H9 (cell line): ENCODE measurements at regions not wholly inside any gene's neighbourhood (a gene's known extent, or its start where the extent isn't known, plus 50 kb on each side); places are given as distances from the start of the nearest gene placed in this dataset.

Source experiments
- DNase-seq: peaks from one replicate; pipeline ENCODE4 v3.0.0-alpha.2; 2017
- H2AFZ ChIP-seq: one replicate; pipeline ENCODE4 v1.6.1; 2013; ENCODE audit warnings: mild to moderate bottlenecking, low read length, control low read depth, moderate library complexity
- H2AK5ac ChIP-seq: 2 replicates; pipeline ENCODE4 v1.6.1; 2013; ENCODE audit warnings: low read length, control low read depth, mixed read lengths; ENCODE audit not compliant: insufficient read length
- H2BK120ac ChIP-seq: one replicate; pipeline ENCODE4 v1.6.1; 2013; ENCODE audit warnings: low read depth, mild to moderate bottlenecking, low read length, control low read depth, inconsistent platforms; ENCODE audit not compliant: poor library complexity, severe bottlenecking
- H2BK12ac ChIP-seq: 2 replicates; pipeline ENCODE4 v1.6.1; 2013; ENCODE audit warnings: low read length, control low read depth, mixed read lengths, low read depth; ENCODE audit not compliant: insufficient read length
- H2BK15ac ChIP-seq: 2 replicates; pipeline ENCODE4 v1.6.1; 2013; ENCODE audit warnings: low read depth, low read length, control low read depth
- H2BK20ac ChIP-seq: one replicate; pipeline ENCODE4 v1.6.1; 2013; ENCODE audit warnings: low read depth, mild to moderate bottlenecking, low read length, control low read depth, inconsistent platforms; ENCODE audit not compliant: poor library complexity, severe bottlenecking
- H2BK5ac ChIP-seq: 2 replicates; pipeline ENCODE4 v1.6.1; 2013; ENCODE audit warnings: low read length, control low read depth, mixed read lengths; ENCODE audit not compliant: insufficient read length
- H3K14ac ChIP-seq: 2 replicates; pipeline ENCODE4 v1.6.1; 2013; ENCODE audit warnings: low read length, control low read depth; ENCODE audit not compliant: insufficient read depth
- H3K18ac ChIP-seq: 2 replicates; pipeline ENCODE4 v1.6.1; 2013; ENCODE audit warnings: low read depth, mild to moderate bottlenecking, mixed read lengths, low read length, control low read depth; ENCODE audit not compliant: insufficient read length
- H3K23ac ChIP-seq: 2 replicates; pipeline ENCODE4 v1.6.1; 2013; ENCODE audit warnings: low read length, control low read depth, mixed read lengths, low read depth; ENCODE audit not compliant: insufficient read length
- H3K23me2 ChIP-seq: 2 replicates; pipeline ENCODE4 v1.6.1; 2013; ENCODE audit warnings: low read depth, mild to moderate bottlenecking, mixed read lengths, low read length, control low read depth; ENCODE audit not compliant: insufficient read length, poor library complexity, severe bottlenecking
- H3K27ac ChIP-seq: 2 replicates; pipeline ENCODE4 v1.5.1; 2013; ENCODE audit warnings: low read length, control low read depth, mixed read lengths, low read depth; ENCODE audit not compliant: insufficient read length
- H3K27me3 ChIP-seq: 2 replicates; pipeline ENCODE4 v1.6.1; 2013; ENCODE audit warnings: low read length, control low read depth, inconsistent platforms; ENCODE audit not compliant: insufficient read depth
- H3K4ac ChIP-seq: 2 replicates; pipeline ENCODE4 v1.6.1; 2013; ENCODE audit warnings: low read depth, mild to moderate bottlenecking, control low read depth, inconsistent platforms, low read length, moderate library complexity
- H3K4me1 ChIP-seq: 2 replicates; pipeline ENCODE4 v1.6.1; 2013; ENCODE audit warnings: low read length, control low read depth, inconsistent platforms; ENCODE audit not compliant: insufficient read depth
- H3K4me2 ChIP-seq: 2 replicates; pipeline ENCODE4 v1.6.1; 2013; ENCODE audit warnings: low read length, control low read depth, mixed read lengths; ENCODE audit not compliant: insufficient read length, insufficient read depth
- H3K56ac ChIP-seq: 2 replicates; pipeline ENCODE4 v1.6.1; 2013; ENCODE audit warnings: low read depth, mild to moderate bottlenecking, mixed read lengths, low read length, control low read depth; ENCODE audit not compliant: insufficient read length
- H3K79me1 ChIP-seq: 2 replicates; pipeline ENCODE4 v1.6.1; 2013; ENCODE audit warnings: low read depth, mild to moderate bottlenecking, moderate library complexity, low read length, control low read depth, inconsistent platforms; ENCODE audit not compliant: insufficient read depth, poor library complexity, severe bottlenecking
- H3K79me2 ChIP-seq: 2 replicates; pipeline ENCODE4 v1.6.1; 2013; ENCODE audit warnings: low read length, control low read depth, inconsistent platforms; ENCODE audit not compliant: insufficient read depth
- H3K9ac ChIP-seq: 2 replicates; pipeline ENCODE4 v1.6.1; 2013; ENCODE audit warnings: low read length, control low read depth, mixed read lengths; ENCODE audit not compliant: insufficient read length; ENCODE audit errors: extremely low read depth
- H3K9me3 ChIP-seq: one replicate; pipeline ENCODE4 v1.6.1; 2013; ENCODE audit warnings: low read depth, low read length, inconsistent platforms; ENCODE audit not compliant: control insufficient read depth
- H3T11ph ChIP-seq: one replicate; pipeline ENCODE4 v1.6.1; 2013; ENCODE audit warnings: mild to moderate bottlenecking, low read length, control low read depth, inconsistent platforms
- H4K20me1 ChIP-seq: one replicate; pipeline ENCODE4 v1.6.1; 2013; ENCODE audit not compliant: control insufficient read depth, insufficient read length, insufficient read depth
- H4K5ac ChIP-seq: 2 replicates; pipeline ENCODE4 v1.6.1; 2013; ENCODE audit warnings: low read depth, mild to moderate bottlenecking, mixed read lengths, low read length, control low read depth; ENCODE audit not compliant: insufficient read length
- H4K8ac ChIP-seq: replicated peaks from 2 replicates; pipeline ENCODE4 v1.6.1; 2013; ENCODE audit warnings: low read length, control low read depth, mixed read lengths, low read depth; ENCODE audit not compliant: insufficient read length
- H4K91ac ChIP-seq: 2 replicates; pipeline ENCODE4 v1.6.1; 2013; ENCODE audit warnings: low read depth, mild to moderate bottlenecking, moderate library complexity, mixed read lengths, low read length, control low read depth; ENCODE audit not compliant: insufficient read length
- H3K27ac Mint-ChIP-seq, 3 experiments: 2 replicates in 2 of 3; 3 replicates in 1 of 3; pipeline ENCODE4 v1.8.0; 2020 to 2021; ENCODE audit warnings: mixed read lengths in 3 of 3, mild to moderate bottlenecking in 1 of 3, moderate library complexity in 1 of 3
- H3K27me3 Mint-ChIP-seq: 2 replicates; pipeline ENCODE4 v1.8.0; 2021; ENCODE audit warnings: low read depth, mild to moderate bottlenecking, moderate library complexity, mixed read lengths
- H3K36me3 Mint-ChIP-seq, 3 experiments: 2 replicates in 2 of 3; 3 replicates in 1 of 3; pipeline ENCODE4 v1.8.0; 2020 to 2021; ENCODE audit warnings: low read depth in 3 of 3, mixed read lengths in 3 of 3; ENCODE audit not compliant: insufficient read depth in 1 of 3
- H3K4me1 Mint-ChIP-seq, 2 experiments: 2 replicates each; pipeline ENCODE4 v1.8.0; 2020; ENCODE audit warnings: mixed read lengths in 2 of 2
- H3K4me3 Mint-ChIP-seq, 2 experiments: 2 replicates in 1 of 2; 3 replicates in 1 of 2; pipeline ENCODE4 v1.8.0; 2020 to 2021; ENCODE audit warnings: mild to moderate bottlenecking in 2 of 2, mixed read lengths in 2 of 2, moderate library complexity in 1 of 2
- H3K9me3 Mint-ChIP-seq, 2 experiments: 2 replicates in 1 of 2; 3 replicates in 1 of 2; pipeline ENCODE4 v1.8.0; 2020; ENCODE audit warnings: mild to moderate bottlenecking in 2 of 2, mixed read lengths in 2 of 2, moderate library complexity in 1 of 2
- WGBS: extraction: QIAGEN DNeasy Blood & Tissue Kit; methylation state at CpG from one replicate; pipeline ENCODE4 v1.1.7; 2013; ENCODE audit warnings: missing lambda C conversion rate, low lambda C conversion rate, mixed read lengths; ENCODE audit not compliant: insufficient read length; ENCODE audit errors: extremely low coverage; 5-methylcytosine and 5-hydroxymethylcytosine counted together
- TF ChIP-seq, protein P1 (sequence below): fragments of 200-600 bp; sonication (generic); conservative IDR thresholded peaks from 3 replicates; pipeline ENCODE4 v1.8.0; 2021; ENCODE audit warnings: antibody characterized with exemption, mild to moderate bottlenecking

DNA sequence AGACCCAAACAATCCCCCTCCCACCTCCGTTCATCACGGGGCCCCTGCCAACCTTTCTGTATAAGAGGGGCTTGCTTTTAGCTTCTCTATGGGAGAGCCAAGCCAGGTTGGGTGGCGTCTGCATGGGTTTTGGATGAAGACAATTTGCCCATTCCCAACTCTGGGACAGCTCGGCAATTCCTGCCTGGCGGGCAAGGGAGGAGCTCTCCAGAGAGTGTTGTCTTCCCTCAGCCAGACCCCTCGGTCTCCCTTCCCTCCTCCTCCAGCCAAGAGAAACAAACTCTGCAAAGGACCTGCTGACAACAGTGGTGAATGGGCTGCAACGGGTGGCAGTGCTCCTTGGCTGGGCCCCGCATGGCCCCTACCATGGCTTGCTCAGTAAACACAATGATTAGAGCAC is 267.2 kb upstream of the HDAC4 start:
- Histone ChIP-seq H3K23ac (no peak overlapping the region), H2AK5ac (no peak overlapping the region), H2BK5ac (no peak overlapping the region), H3K4ac (no peak overlapping the region), H2AFZ (no peak overlapping the region), H3K18ac (no peak overlapping the region), H3K4me2 (no peak overlapping the region), H2BK12ac (no peak overlapping the region), H4K8ac (no peak overlapping the region), H3T11ph (no peak overlapping the region), H3K56ac (no peak overlapping the region), H4K91ac (no peak overlapping the region), H3K79me1 (no peaks in the 10 kb centered on the region), H4K20me1 (no peaks in the 10 kb centered on the region), H4K5ac (no peak overlapping the region), H3K4me1 (no peaks in the 10 kb centered on the region), H3K9me3 (no peaks in the 10 kb centered on the region), H3K79me2 (no peaks in the 10 kb centered on the region), H2BK15ac (no peak overlapping the region), H3K23me2 (no peaks in the 10 kb centered on the region), H3K14ac (no peak overlapping the region), H2BK120ac (no peak overlapping the region), H3K27me3 (no peaks in the 10 kb centered on the region), H2BK20ac (no peak overlapping the region), H3K27ac (no peak overlapping the region), H3K9ac (no peak overlapping the region)
- Mint-ChIP-seq H3K9me3 (peaks cover 5 to 6% of the 10 kb centered on the region in 2 experiments; a peak in 3 of 5 replicates), H3K27ac (no peak overlapping the region), H3K4me1 (no peaks in the 10 kb centered on the region), H3K4me3 (no peak overlapping the region), H3K36me3 (no peaks in the 10 kb centered on the region), H3K27me3 (peaks cover 18% of the 10 kb centered on the region)
- DNase-seq = no peak
- TF ChIP-seq, protein P1, sequence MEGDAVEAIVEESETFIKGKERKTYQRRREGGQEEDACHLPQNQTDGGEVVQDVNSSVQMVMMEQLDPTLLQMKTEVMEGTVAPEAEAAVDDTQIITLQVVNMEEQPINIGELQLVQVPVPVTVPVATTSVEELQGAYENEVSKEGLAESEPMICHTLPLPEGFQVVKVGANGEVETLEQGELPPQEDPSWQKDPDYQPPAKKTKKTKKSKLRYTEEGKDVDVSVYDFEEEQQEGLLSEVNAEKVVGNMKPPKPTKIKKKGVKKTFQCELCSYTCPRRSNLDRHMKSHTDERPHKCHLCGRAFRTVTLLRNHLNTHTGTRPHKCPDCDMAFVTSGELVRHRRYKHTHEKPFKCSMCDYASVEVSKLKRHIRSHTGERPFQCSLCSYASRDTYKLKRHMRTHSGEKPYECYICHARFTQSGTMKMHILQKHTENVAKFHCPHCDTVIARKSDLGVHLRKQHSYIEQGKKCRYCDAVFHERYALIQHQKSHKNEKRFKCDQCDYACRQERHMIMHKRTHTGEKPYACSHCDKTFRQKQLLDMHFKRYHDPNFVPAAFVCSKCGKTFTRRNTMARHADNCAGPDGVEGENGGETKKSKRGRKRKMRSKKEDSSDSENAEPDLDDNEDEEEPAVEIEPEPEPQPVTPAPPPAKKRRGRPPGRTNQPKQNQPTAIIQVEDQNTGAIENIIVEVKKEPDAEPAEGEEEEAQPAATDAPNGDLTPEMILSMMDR = no peak
- no CpG with 5 or more reads among the region's 8 CpGs for WGBS
